ENCODE measurements at regions not wholly inside any gene's neighbourhood (a gene's known extent, or its start where the extent isn't known, plus 50 kb on each side); places are given as distances from the start of the nearest gene placed in this dataset.

DNA sequence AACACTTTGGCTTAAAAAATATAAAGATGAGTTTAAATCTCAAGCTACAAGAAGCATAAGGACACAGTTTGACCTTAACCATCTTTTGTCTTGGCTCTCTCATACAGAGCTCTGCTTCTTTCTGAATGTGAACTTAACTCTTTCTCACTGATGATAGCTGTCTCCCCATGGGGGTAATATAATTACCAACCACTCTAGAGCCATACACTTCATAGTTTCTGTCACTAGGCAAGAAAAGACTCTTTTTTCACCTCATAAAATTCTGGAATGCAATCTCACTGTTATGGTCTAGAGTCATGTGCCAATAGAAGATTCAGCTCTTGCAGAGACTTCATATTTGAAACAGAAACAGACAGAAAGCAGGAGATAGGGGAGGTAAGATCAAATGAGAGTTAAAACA lies 481.7 kb upstream of the AGA start:
- Histone ChIP-seq H3K27me3 (ENCODE audit: insufficient read depth, poor library complexity, severe bottlenecking) (no peaks in the 10 kb centered on the region), H3K4me1 (ENCODE audit: insufficient read depth, poor library complexity, severe bottlenecking) (no peaks in the 10 kb centered on the region), H3K36me3 (ENCODE audit: low read depth) (no peaks in the 10 kb centered on the region), H3K9me3 (ENCODE audit: severe bottlenecking) (peaks cover 2% of the 10 kb centered on the region), H3K4me3 (ENCODE audit: severe bottlenecking) (no peak overlapping the region), H3K27ac (ENCODE audit: poor library complexity, severe bottlenecking) (no peak overlapping the region)
- TF ChIP-seq CTCF (IDR thresholded peaks at IDR 0.05; ENCODE audit: poor library complexity, severe bottlenecking) = no peak
- DNase-seq (ENCODE audit: low spot score) (no peak), ATAC-seq (ENCODE audit: low read depth) (no peak)

DNA sequence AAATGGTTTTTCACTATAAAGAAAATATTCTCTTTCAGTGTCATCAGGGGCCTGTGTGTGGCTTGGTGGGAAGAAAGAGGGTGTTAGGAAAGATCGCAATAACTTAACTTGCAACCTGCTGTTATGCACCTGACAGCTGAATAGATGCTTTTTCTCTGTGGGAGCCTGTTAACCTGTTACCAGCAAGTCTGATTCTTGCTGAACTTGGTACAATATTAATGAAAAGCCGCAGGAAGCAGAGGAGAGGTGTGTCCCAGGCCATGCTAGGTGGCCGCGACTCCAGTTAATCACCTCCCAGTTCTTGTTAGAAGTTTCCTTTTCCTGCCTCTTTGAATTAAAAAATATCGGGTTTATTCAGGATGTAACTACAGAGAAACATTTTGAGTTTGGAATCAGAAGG lies 494.8 kb upstream of the AGA start:
- DNase-seq (ENCODE audit: low spot score) = no peak
- no peak for ATAC-seq (ENCODE audit: low read depth)
- Histone ChIP-seq H3K27me3 (ENCODE audit: insufficient read depth, poor library complexity, severe bottlenecking) (no peaks in the 10 kb centered on the region), H3K9me3 (ENCODE audit: severe bottlenecking) (peaks cover 2% of the 10 kb centered on the region), H3K4me1 (ENCODE audit: insufficient read depth, poor library complexity, severe bottlenecking) (no peaks in the 10 kb centered on the region), H3K27ac (ENCODE audit: poor library complexity, severe bottlenecking) (no peak overlapping the region), H3K36me3 (ENCODE audit: low read depth) (no peaks in the 10 kb centered on the region), H3K4me3 (ENCODE audit: severe bottlenecking) (no peak overlapping the region)
- TF ChIP-seq CTCF (IDR thresholded peaks at IDR 0.05; ENCODE audit: poor library complexity, severe bottlenecking) = no peak

GRCh38 chr4:177938226-177938625 lies 496.0 kb upstream of the AGA start:
- no peak for TF ChIP-seq CTCF (IDR thresholded peaks at IDR 0.05; ENCODE audit: poor library complexity, severe bottlenecking)
- Histone ChIP-seq H3K27ac (ENCODE audit: poor library complexity, severe bottlenecking) (no peak overlapping the region), H3K4me3 (ENCODE audit: severe bottlenecking) (no peak overlapping the region), H3K27me3 (ENCODE audit: insufficient read depth, poor library complexity, severe bottlenecking) (no peaks in the 10 kb centered on the region), H3K4me1 (ENCODE audit: insufficient read depth, poor library complexity, severe bottlenecking) (no peaks in the 10 kb centered on the region), H3K36me3 (ENCODE audit: low read depth) (no peaks in the 10 kb centered on the region), H3K9me3 (ENCODE audit: severe bottlenecking) (peaks cover 2% of the 10 kb centered on the region)
- DNase-seq (ENCODE audit: low spot score) (no peak), ATAC-seq (ENCODE audit: low read depth) (peak; percentile 45; the same call in 2 of the 3 replicates)

GRCh38 chr4:177945268-177945667 lies 503.0 kb upstream of the AGA start:
- ATAC-seq (ENCODE audit: low read depth) (no peak), DNase-seq (ENCODE audit: low spot score) (no peak)
- Histone ChIP-seq H3K27me3 (ENCODE audit: insufficient read depth, poor library complexity, severe bottlenecking) (no peaks in the 10 kb centered on the region), H3K9me3 (ENCODE audit: severe bottlenecking) (no peaks in the 10 kb centered on the region), H3K4me1 (ENCODE audit: insufficient read depth, poor library complexity, severe bottlenecking) (no peaks in the 10 kb centered on the region), H3K4me3 (ENCODE audit: severe bottlenecking) (no peak overlapping the region), H3K36me3 (ENCODE audit: low read depth) (no peaks in the 10 kb centered on the region), H3K27ac (ENCODE audit: poor library complexity, severe bottlenecking) (no peak overlapping the region)
- TF ChIP-seq CTCF (IDR thresholded peaks at IDR 0.05; ENCODE audit: poor library complexity, severe bottlenecking) = no peak

DNA sequence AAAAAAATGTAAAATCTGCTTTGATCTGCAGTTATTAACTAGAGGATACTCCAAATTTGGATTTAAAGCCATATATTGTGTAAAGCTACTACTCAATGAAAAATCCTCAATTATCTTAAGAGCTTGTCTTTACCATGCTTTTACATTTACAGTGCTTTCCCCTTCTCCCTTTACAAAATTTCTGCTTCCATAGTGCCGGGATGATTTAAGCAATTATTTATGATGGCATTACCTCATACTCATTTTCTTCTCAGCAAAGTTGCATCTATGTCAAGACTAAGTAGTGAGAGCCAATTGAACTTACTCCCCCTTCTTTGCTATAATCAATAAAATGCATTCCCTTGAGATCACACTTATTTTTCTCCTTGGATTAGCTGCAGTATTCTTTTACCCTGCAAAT lies 505.4 kb upstream of the AGA start:
- no peak for ATAC-seq (ENCODE audit: low read depth)
- H3K36me3 ChIP-seq (ENCODE audit: low read depth) = no peaks in the 10 kb centered on the region

More for the DNA sequence above, 505.4 kb upstream of the AGA start:
- Histone ChIP-seq H3K9me3 (ENCODE audit: severe bottlenecking) (no peaks in the 10 kb centered on the region), H3K4me3 (ENCODE audit: severe bottlenecking) (no peak overlapping the region), H3K27ac (ENCODE audit: poor library complexity, severe bottlenecking) (no peak overlapping the region), H3K4me1 (ENCODE audit: insufficient read depth, poor library complexity, severe bottlenecking) (no peaks in the 10 kb centered on the region), H3K27me3 (ENCODE audit: insufficient read depth, poor library complexity, severe bottlenecking) (no peaks in the 10 kb centered on the region)
- no peak for TF ChIP-seq CTCF (IDR thresholded peaks at IDR 0.05; ENCODE audit: poor library complexity, severe bottlenecking)
- DNase-seq (ENCODE audit: low spot score) = no peak

All from RWPE2 (cell line).